Cardiac septum (tissue), 1 donor: ENCODE measurements at regions not wholly inside any gene's neighbourhood (a gene's known extent, or its start where the extent isn't known, plus 50 kb on each side); places are given as distances from the start of the nearest gene placed in this dataset.
A peak's percentile ranks its signal among the peaks of the same experiment; 100 is the strongest.

Experiments
- DNase-seq: peaks from one replicate; pipeline ENCODE4 v3.0.0-alpha.2; 2020; ENCODE audit warnings: low spot score
- intact Hi-C: fragments of 100-400 bp; cut with DNase I; formaldehyde crosslinking; loops from one replicate; pipeline ENCODE4 v1.14.0; 2022
- donor health status: DM: no; HTN: no; CAD: no.

- intact Hi-C loops = no loop called here
- DNase-seq = no peak
These were observed 168.3 kb downstream of the ASB1 start for GRCh38 chr2:238594796-238595749.

- DNase-seq = no peak
- intact Hi-C loops = no loop called here
These were observed 169.2 kb downstream of the ASB1 start for GRCh38 chr2:238595750-238596570.

GRCh38 chr2:238596571-238597551 is 170.1 kb downstream of the ASB1 start:
- DNase-seq = peak; percentile 85
- intact Hi-C loops = no loop called here

GRCh38 chr2:238597638-238598528 is 171.2 kb downstream of the ASB1 start:
- no peak for DNase-seq
- intact Hi-C loops = no loop called here

- DNase-seq = no peak
- intact Hi-C loops = no loop called here
These were observed 172.2 kb downstream of the ASB1 start for GRCh38 chr2:238598802-238599530.

- intact Hi-C loops = loop anchor here (5.0 kb wide), 1 partner anchor 102 kb away; no protein-coding TSS in a partner anchor
- DNase-seq = no peak
These were observed 173.1 kb downstream of the ASB1 start for GRCh38 chr2:238599549-238600505.

GRCh38 chr2:238600506-238601432 is 174.0 kb downstream of the ASB1 start:
- intact Hi-C loops = loop anchor here (5.0 kb wide), 1 partner anchor 102 kb away; no protein-coding TSS in a partner anchor
- DNase-seq = no peak

- intact Hi-C loops = loop anchor here (5.0 kb wide), 1 partner anchor 101 kb away; no protein-coding TSS in a partner anchor
- DNase-seq = no peak
These were observed 174.9 kb downstream of the ASB1 start for GRCh38 chr2:238601433-238602222.

GRCh38 chr2:238602223-238602960 is 175.7 kb downstream of the ASB1 start:
- intact Hi-C loops = loop anchor here (5.0 kb wide), 1 partner anchor 100 kb away; no protein-coding TSS in a partner anchor
- no peak for DNase-seq

GRCh38 chr2:238603596-238603995 is 176.9 kb downstream of the ASB1 start:
- intact Hi-C loops = loop anchor here (5.0 kb wide), 1 partner anchor 99 kb away; no protein-coding TSS in a partner anchor
- DNase-seq = no peak

- intact Hi-C loops = no loop called here
- no peak for DNase-seq
These were observed 179.6 kb downstream of the ASB1 start for GRCh38 chr2:238606311-238606710.

- DNase-seq = no peak
- intact Hi-C loops = no loop called here
These were observed 186.9 kb downstream of the ASB1 start for GRCh38 chr2:238613610-238614009.

- intact Hi-C loops = no loop called here
- no peak for DNase-seq
These were observed 187.6 kb downstream of the ASB1 start for GRCh38 chr2:238614376-238614775.

GRCh38 chr2:238615187-238615586 is 188.5 kb downstream of the ASB1 start:
- no peak for DNase-seq
- intact Hi-C loops = no loop called here
